Astrocyte (in vitro differentiated cells and primary cell): ENCODE measurements at regions not wholly inside any gene's neighbourhood (a gene's known extent, or its start where the extent isn't known, plus 50 kb on each side); places are given as distances from the start of the nearest gene placed in this dataset.

ENCODE experiments used
- EZH2 ChIP-seq: IDR thresholded peaks from 2 replicates; pipeline ENCODE4 v1.6.1; 2012; ENCODE audit warnings: mild to moderate bottlenecking, low read length, inconsistent platforms; ENCODE audit not compliant: insufficient read depth
- TF ChIP-seq, protein P1 (sequence below): IDR thresholded peaks from 2 replicates; pipeline ENCODE4 v1.5.1; 2011; ENCODE audit warnings: low read depth, mild to moderate bottlenecking, inconsistent platforms, low read length, moderate library complexity; ENCODE audit not compliant: insufficient read depth

GRCh38 chr12:107435072-107435471 is 250.5 kb upstream of the PWP1 start:
- TF ChIP-seq, protein P1, sequence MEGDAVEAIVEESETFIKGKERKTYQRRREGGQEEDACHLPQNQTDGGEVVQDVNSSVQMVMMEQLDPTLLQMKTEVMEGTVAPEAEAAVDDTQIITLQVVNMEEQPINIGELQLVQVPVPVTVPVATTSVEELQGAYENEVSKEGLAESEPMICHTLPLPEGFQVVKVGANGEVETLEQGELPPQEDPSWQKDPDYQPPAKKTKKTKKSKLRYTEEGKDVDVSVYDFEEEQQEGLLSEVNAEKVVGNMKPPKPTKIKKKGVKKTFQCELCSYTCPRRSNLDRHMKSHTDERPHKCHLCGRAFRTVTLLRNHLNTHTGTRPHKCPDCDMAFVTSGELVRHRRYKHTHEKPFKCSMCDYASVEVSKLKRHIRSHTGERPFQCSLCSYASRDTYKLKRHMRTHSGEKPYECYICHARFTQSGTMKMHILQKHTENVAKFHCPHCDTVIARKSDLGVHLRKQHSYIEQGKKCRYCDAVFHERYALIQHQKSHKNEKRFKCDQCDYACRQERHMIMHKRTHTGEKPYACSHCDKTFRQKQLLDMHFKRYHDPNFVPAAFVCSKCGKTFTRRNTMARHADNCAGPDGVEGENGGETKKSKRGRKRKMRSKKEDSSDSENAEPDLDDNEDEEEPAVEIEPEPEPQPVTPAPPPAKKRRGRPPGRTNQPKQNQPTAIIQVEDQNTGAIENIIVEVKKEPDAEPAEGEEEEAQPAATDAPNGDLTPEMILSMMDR = no peak
- no peak for TF ChIP-seq EZH2
